Stimulated activated CD4-positive, alpha-beta T cell treated with anti-CD3 and anti-CD28 coated beads, Interleukin-15, amount 100 ng/mL, for 48 hours (primary cell): ENCODE measurements at regions not wholly inside any gene's neighbourhood (a gene's known extent, or its start where the extent isn't known, plus 50 kb on each side); places are given as distances from the start of the nearest gene placed in this dataset.

Experiments used
- DNase-seq, 2 donors: peaks; one replicate each; pipeline ENCODE4 v3.0.0-alpha.2; 2020; ENCODE audit warnings: low read depth in 2 of 2

DNA sequence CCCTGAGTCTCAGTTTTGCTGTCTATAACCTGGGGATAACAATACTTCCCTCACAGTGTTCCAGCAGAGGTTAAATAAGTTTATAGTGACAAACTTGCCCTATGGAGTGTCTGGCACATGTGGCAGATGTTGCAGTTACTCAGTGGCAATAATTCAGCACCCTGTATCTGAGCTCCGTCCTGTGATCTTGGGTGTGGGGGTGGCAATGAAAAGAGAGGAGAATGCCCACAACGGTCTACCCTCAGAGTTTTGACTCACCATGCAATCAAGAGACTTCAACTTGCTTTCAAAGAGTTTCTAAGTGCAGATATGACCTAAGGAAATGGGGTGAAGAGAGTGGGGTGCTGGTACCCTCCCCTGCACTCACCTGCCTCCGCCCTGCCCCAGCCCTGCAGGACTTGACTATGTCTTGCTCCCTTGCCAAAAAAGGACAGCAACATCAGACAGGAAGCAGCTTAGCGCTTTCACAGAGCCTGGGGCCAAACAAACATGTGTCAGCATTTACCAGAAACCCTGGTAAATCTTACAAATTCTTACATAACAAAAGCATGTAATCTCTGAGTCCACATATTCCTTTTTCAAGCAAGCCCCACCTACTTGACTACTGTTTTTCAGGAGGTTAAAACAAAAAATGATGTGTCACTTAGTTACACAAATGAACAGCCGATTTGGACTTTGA, 185.1 kb upstream of the CAMK1G start:
- DNase-seq = no peak

GRCh38 chr1:209399800-209400199, 183.7 kb upstream of the CAMK1G start:
- no peak for DNase-seq

DNA sequence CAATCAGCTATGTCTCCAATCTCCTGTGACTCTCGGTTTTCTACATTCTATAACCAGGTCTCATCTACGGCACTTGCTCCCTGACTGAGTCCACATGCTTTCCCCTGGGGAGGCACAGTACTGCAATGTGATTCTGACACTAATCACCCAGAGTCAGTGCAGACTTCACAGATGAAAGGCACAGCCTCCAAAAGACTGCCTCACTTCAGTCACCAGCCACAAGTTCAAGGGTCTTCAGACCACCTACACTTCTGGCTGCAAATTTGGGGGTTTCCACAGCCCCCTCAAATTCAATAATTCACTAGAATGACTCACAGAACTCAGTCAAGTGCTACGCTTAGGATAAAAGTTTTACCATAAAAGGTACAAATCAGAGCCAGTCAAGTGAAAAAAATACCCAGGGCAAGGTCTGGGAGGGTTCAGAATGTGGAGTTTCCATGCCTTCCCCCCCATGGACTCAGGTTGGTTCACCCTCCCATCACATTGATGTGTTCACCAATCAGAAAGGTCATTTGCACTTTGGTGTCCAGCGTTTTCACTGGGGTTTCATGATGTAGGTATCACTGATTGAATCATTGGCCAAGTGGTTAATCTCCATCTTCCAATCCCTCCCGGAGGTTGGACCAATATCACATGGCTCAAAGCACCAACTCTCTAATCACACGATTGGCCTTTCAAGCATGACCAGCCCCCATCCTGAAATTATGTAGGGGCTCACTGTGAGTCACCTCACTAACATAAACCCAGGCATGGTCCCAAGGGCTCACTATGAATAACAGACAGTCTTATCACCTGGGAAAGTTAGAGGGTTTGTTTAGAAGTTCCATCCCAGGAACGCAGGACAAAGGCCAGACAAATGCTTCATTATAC, 182.9 kb upstream of the CAMK1G start:
- DNase-seq = no peak

DNA sequence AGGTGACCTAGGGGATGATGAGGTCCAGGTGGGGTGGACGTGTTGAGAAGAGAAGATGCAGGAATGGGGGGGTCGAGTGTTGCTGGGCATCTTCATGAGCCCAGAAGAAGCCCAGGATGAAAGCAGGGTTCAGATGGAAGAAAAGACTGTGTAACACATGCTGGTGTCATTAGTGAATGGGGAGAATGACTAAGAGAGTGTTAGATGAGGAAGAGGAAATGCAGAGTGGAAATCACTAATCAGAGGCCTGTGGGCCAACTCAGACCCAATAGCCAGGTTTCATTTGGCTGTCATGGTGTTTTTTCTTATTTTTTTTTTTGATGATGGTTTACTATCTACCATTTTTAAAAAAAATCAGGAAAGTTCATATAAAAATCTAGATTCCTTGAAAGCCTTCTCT, 180.8 kb upstream of the CAMK1G start:
- DNase-seq = no peak

- DNase-seq = no peak
Measured at GRCh38 chr1:209403921-209404320, 179.6 kb upstream of the CAMK1G start.

DNA sequence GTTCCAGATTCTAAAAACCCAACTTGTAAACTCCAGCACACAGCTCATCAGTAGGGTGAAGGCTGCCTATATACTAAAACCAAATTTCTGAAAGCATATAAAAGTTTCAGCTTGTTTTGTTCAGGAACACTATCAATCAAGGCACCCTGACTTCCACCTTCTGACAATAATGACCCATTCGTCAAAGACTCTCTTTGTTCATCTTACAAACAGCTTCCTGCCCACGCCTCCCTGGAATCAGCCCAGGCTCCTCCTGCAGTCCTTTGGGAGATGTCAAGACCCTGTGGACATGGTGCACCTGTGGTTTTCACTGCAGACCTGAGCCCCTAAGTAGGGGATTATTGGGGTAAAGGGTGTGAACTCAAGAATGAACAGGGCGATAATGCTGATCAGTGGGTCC, 178.9 kb upstream of the CAMK1G start:
- no peak for DNase-seq

- no peak for DNase-seq
Measured at GRCh38 chr1:209405183-209405814, 178.2 kb upstream of the CAMK1G start.

- DNase-seq = no peak
Measured at GRCh38 chr1:209406168-209406567, 177.3 kb upstream of the CAMK1G start.

- no peak for DNase-seq
Measured at GRCh38 chr1:209406595-209406994, 176.9 kb upstream of the CAMK1G start.

DNA sequence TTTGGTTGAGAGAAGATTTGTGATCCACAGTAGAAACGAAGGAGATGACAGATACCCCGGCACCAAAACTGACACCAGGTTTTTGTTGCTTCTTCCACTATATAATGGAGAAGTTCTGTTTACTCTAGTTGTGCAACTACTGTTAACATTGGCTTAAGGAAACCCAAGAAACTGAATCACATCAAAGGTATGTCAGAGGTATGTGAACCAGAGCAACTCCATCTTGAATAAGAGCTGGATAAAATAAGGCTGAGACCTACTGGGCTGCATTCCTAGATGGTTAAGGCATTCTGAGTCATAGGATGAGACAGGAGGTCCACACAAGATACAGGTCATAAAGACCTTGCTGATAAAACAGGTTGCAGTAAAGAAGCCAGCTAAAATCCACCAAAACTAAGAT, 173.7 kb upstream of the CAMK1G start:
- DNase-seq = no peak

- DNase-seq = no peak
Measured at GRCh38 chr1:209411491-209411929, 172.0 kb upstream of the CAMK1G start.

GRCh38 chr1:209412036-209412435, 171.5 kb upstream of the CAMK1G start:
- DNase-seq = no peak

- DNase-seq = no peak
Measured at GRCh38 chr1:209412566-209412965, 170.9 kb upstream of the CAMK1G start.

DNA sequence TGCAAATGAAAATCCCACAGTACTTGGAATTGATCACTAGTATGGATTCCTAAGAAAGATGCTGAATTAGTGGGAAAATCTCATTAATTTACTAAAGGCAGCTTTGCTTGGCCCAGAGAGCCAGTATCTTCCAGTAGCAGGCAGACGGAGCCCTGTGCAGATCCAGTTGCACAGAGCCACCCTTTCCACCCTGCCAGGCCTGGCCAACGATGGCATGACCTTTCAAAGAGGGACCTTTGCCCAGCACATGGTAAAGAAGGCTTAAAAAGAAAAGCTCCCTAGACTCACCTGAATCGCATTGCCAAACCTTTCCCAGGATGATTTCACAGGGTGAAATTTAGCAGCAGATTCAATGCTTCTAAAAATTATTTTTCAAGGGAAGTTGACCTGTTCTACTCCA, 170.5 kb upstream of the CAMK1G start:
- no peak for DNase-seq

GRCh38 chr1:209414803-209415329, 168.6 kb upstream of the CAMK1G start:
- DNase-seq = no peak

DNA sequence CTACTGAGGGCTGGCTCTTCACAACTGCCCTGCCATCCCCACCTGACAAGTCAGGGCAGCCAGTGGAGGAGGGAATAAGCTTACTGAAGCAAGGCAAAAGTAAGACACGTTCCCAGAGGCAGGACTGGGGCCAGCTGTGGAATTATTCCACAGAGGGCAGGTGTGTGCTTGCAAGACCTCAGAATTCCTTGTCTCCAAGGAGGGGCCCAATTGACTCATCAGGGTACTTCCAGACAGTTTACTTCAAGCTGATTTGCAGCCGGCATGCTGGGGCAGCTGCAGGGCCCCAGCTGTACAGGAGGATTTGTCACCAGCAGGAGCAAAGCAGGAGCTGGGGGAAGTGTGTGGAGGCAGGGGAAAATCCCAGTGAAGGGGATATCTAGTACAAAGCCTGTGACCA, 167.5 kb upstream of the CAMK1G start:
- DNase-seq = no peak

- DNase-seq = no peak
Measured at GRCh38 chr1:209416716-209417115, 166.8 kb upstream of the CAMK1G start.

DNA sequence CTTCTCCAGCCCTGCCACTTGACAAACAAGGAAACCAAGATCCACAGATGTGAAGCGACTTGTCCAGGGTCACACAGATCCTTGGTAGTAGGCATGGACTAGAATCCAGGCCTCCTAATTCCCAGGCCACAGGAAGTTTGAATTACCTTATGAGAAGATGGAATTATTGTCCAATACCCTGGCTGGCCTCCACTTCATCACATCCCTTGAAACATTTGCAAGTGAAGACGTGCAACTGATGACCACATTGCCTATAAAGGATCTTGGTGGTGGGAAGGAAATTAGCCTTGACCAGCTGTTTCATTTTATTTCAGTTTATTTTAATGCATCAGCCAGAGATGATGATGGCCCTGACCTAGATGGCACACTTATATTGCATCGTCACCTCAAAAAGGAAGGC, 165.8 kb upstream of the CAMK1G start:
- DNase-seq = no peak

DNA sequence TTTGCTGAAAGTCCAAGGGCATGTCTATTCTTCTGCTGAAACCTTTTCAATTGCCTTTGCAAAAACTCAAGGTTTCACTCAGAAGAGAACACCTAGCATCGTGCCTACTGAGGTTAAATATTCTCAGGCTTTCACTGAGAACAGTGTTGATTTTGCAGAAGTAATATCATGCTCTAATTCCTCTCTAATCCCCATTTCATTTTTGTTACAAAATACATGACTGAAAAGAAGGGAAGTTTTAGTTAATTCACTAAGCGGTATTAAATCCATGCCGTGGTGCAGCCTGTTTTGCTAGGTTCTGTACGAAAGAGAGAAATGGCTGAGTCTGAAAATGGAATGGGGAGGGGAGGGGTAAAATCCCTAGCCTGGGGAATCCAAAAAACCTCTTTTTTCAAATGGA, 163.2 kb upstream of the CAMK1G start:
- DNase-seq = no peak

GRCh38 chr1:209421186-209421585, 162.3 kb upstream of the CAMK1G start:
- no peak for DNase-seq

DNA sequence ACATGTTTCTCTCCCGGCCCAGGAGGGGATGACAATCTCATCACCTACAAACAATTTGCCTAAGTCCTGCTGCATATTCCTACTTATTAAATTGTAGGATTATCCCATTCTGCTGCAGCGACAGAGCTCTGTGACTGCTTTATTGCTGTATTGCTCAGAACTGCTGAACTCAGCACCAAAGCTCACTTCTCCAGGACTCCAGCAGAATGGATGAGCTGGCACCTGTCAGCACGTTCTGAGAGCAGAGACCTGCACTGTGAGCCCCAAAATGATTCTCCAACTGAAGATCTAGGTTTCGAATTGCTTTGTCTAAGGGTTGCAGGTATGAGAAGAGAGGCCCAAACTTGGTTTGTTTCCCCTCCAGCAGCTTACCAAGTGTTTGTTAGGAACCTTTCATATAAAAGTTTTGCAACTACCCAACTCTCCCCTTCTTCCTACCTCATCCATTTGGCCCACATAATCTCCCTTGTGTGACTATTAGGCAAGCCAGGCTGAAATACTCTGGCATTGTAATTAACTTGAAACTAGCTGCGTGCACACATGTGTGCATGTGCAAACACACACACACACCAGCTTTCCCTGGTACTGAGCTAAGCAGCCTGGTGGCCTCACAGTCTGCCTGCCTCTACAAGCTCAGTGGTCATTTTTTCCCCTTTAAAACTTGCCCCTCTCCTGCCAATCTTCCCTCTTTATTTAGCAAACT, 161.4 kb upstream of the CAMK1G start:
- no peak for DNase-seq

DNA sequence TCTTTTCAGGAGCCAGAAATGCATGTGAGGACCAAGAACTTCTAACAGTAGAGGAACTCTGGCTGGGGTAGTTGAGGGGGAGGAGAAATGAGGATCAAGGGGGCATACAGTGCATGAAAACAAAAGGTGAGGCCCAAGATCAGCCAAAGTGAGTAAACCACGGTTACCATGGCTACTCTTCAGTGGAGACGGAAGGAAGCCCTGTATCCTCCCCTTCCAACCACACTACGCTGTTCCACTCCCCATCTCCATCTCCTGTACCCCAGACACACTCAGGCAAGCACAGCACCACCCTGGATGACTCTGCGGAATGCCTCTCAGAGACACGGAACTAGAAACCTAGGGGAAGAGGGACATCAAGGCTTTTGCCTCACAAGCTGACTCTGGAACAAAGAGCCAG, 157.6 kb upstream of the CAMK1G start:
- DNase-seq = no peak
